Psoas muscle (tissue), 7 donors: ENCODE measurements at regions not wholly inside any gene's neighbourhood (a gene's known extent, or its start where the extent isn't known, plus 50 kb on each side); places are given as distances from the start of the nearest gene placed in this dataset.
"Not testable (repeated sequence)": the region's sequence is repeated elsewhere in the genome, so short reads cannot be mapped to it uniquely, and the experiment has no call there.

Source experiments
- ATAC-seq, 4 donors: fragments of 200-7000 bp; cut with Tn5 transposase; one replicate each; pipeline ENCODE4 v1.9.1; 2020; ENCODE audit warnings: moderate library complexity in 3 of 4, mild to moderate bottlenecking in 2 of 4
- DNase-seq, 2 donors: peaks; one replicate each; pipeline ENCODE4 v3.0.0-alpha.2; 2020
- H3K27ac ChIP-seq: fragments of 200-600 bp; one replicate; pipeline ENCODE4 v1.8.0; 2022
- H3K27me3 ChIP-seq, 3 donors: fragments of 200-600 bp in 1 of 3; one replicate each; pipeline versions ENCODE4 v1.6.1 to v1.8.0; 2013 to 2022; ENCODE audit warnings: low read length in 2 of 3, mild to moderate bottlenecking in 2 of 3, moderate library complexity in 1 of 3; ENCODE audit not compliant: insufficient read depth in 3 of 3
- H3K36me3 ChIP-seq, 2 donors: fragments of 200-600 bp in 1 of 2; one replicate each; pipeline versions ENCODE4 v1.6.1 to v1.8.0; 2013 to 2022; ENCODE audit warnings: low read depth in 1 of 2, mild to moderate bottlenecking in 1 of 2, moderate library complexity in 1 of 2; ENCODE audit not compliant: insufficient read depth in 1 of 2
- H3K4me1 ChIP-seq: fragments of 200-600 bp; one replicate; pipeline ENCODE4 v1.8.0; 2022
- H3K4me3 ChIP-seq: fragments of 200-600 bp; one replicate; pipeline ENCODE4 v1.8.0; 2022; ENCODE audit warnings: mild to moderate bottlenecking
- H3K9me3 ChIP-seq: fragments of 200-600 bp; one replicate; pipeline ENCODE4 v1.8.0; 2022
- CTCF ChIP-seq: fragments of 200-600 bp; IDR thresholded peaks from one replicate; pipeline ENCODE4 v1.8.0; 2022; ENCODE audit warnings: antibody characterized with exemption
- WGBS, 3 donors: extraction: QIAGEN DNeasy Blood & Tissue Kit; methylation state at CpG; one replicate each; pipeline versions ENCODE4 v1.1.6 to v1.1.7; 2013; 5-methylcytosine and 5-hydroxymethylcytosine counted together
- intact Hi-C, 2 donors: fragments of 100-400 bp; cut with DNase I; formaldehyde crosslinking; loops; one replicate each; pipeline versions ENCODE4 v1.11.0 to v1.14.2; 2022
- donor health status: healthy with polysubstance abuse.
- donor health status: DM: no; HTN: no; CAD: no; lungs with moderate emphysema.
- donor health status: Bipolar disorder and iron deficiency.
- donor health status: healthy.
- donor health status: DM: yes; HTN: yes; CAD: no.
- donor health status: DM: no; HTN: no; CAD: no.
- donor health status: DM: yes; HTN: yes; CAD: no.

GRCh38 chr6:125647391-125647790, 102.0 kb upstream of the HEY2 start:
- Histone ChIP-seq H3K36me3 (no peaks in the 10 kb centered on the region), H3K4me1 (no peaks in the 10 kb centered on the region), H3K4me3 (no peak overlapping the region), H3K9me3 (no peaks in the 10 kb centered on the region), H3K27ac (no peak overlapping the region), H3K27me3 (no peaks in the 10 kb centered on the region)
- no peak for TF ChIP-seq CTCF
- ATAC-seq, result no peak
- intact Hi-C loops, result no loop called here
- DNase-seq, result no peak
- 95% methylated on average over 4 of the region's 4 CpGs for WGBS, 3 donors

GRCh38 chr6:125653752-125654151, 95.7 kb upstream of the HEY2 start:
- H3K4me3 ChIP-seq, DNase-seq, H3K4me1 ChIP-seq, H3K27me3 ChIP-seq, ATAC-seq, H3K36me3 ChIP-seq, intact Hi-C loops, H3K27ac ChIP-seq, H3K9me3 ChIP-seq: not testable (repeated sequence)

- Histone ChIP-seq H3K9me3 (no peaks in the 10 kb centered on the region), H3K4me1 (peaks cover 3% of the 10 kb centered on the region), H3K27ac (no peak overlapping the region), H3K27me3 (no peaks in the 10 kb centered on the region), H3K36me3 (no peaks in the 10 kb centered on the region), H3K4me3 (no peak overlapping the region)
- ATAC-seq (no peak), DNase-seq (no peak)
- 89 to 95% (median 90%) methylated on average over 1 of the region's 1 CpG for WGBS, 3 donors
- no peak for TF ChIP-seq CTCF
- intact Hi-C loops, result no loop called here
These were observed 93.9 kb upstream of the HEY2 start for GRCh38 chr6:125655511-125655910.

- H3K36me3 ChIP-seq, result no peaks in the 10 kb centered on the region
- intact Hi-C loops, result no loop called here
- ATAC-seq (no peak), DNase-seq (no peak)
- H3K4me1 ChIP-seq, result peaks cover 3% of the 10 kb centered on the region
- H3K4me3 ChIP-seq, result no peak overlapping the region
- no peaks in the 10 kb centered on the region for H3K9me3 ChIP-seq
- WGBS, 3 donors, result 80 to 85% (median 85%) methylated on average over 5 of the region's 5 CpGs
- no peak overlapping the region for H3K27ac ChIP-seq
- TF ChIP-seq CTCF, result no peak
- no peaks in the 10 kb centered on the region for H3K27me3 ChIP-seq
These were observed 93.1 kb upstream of the HEY2 start for GRCh38 chr6:125656287-125656870.

- peaks cover 3% of the 10 kb centered on the region for H3K4me1 ChIP-seq
- 41 to 59% (median 43%) methylated on average over 5 of the region's 5 CpGs for WGBS, 3 donors
- no peaks in the 10 kb centered on the region for H3K9me3 ChIP-seq
- H3K36me3 ChIP-seq, result no peaks in the 10 kb centered on the region
- H3K4me3 ChIP-seq, result no peak overlapping the region
- intact Hi-C loops, result no loop called here
- H3K27ac ChIP-seq, result no peak overlapping the region
- DNase-seq, result no peak
- TF ChIP-seq CTCF, result no peak
- no peaks in the 10 kb centered on the region for H3K27me3 ChIP-seq
- ATAC-seq, result peak in 3 of 4 donors; percentile 26 to 65 (median 37)
These were observed 91.3 kb upstream of the HEY2 start for GRCh38 chr6:125658136-125658535.
